Motor neuron (in vitro differentiated cells): ENCODE measurements at regions not wholly inside any gene's neighbourhood (a gene's known extent, or its start where the extent isn't known, plus 50 kb on each side); places are given as distances from the start of the nearest gene placed in this dataset.
"Not testable (repeated sequence)": the region's sequence is repeated elsewhere in the genome, so short reads cannot be mapped to it uniquely, and the experiment has no call there.

Experiments used
- ATAC-seq, 8 experiments: fragments of 200-7000 bp; cut with Tn5 transposase; replicated peaks in 6 of 8; 2 replicates each; pipeline ENCODE4 v1.8.0; 2021; ENCODE audit warnings: mild to moderate bottlenecking in 8 of 8, moderate library complexity in 8 of 8
- H3K27ac ChIP-seq, 2 donors: fragments of 250-450 bp; sonication (Bioruptor Pico); 2 replicates each; pipeline ENCODE4 v1.9.0; 2021; ENCODE audit warnings: antibody characterized with exemption in 2 of 2, mild to moderate bottlenecking in 2 of 2, moderate library complexity in 1 of 2
- H3K4me1 ChIP-seq, 2 donors: fragments of 250-450 bp; sonication (Bioruptor Pico); replicated peaks in 1 of 2; 2 replicates each; pipeline ENCODE4 v1.6.1; 2021; ENCODE audit warnings: antibody characterized with exemption in 2 of 2, mild to moderate bottlenecking in 2 of 2, moderate library complexity in 1 of 2
- H3K4me3 ChIP-seq, 5 donors: fragments of 250-450 bp; sonication (Bioruptor Pico); 2 replicates each; pipeline ENCODE4 v1.9.0; 2021; ENCODE audit warnings: antibody characterized with exemption in 5 of 5, mild to moderate bottlenecking in 5 of 5, moderate library complexity in 4 of 5
- WGBS, 10 experiments: fragments of 450-650 bp; shearing (Covaris generic); methylation state at CpG; one replicate each; pipeline ENCODE4 v1.0.0; 2022; 5-methylcytosine and 5-hydroxymethylcytosine counted together
- in situ Hi-C, 9 experiments: fragments of 400-800 bp; cut with MboI; loops; one replicate each; pipeline ENCODE4 v1.15.0; 2021; ENCODE audit warnings: low sequenced_read_pairs in 9 of 9, low pct_unique_long_range_greater_than_20kb in 2 of 9; ENCODE audit not compliant: unreplicated experiment in 9 of 9

- no peak overlapping the region for H3K4me3 ChIP-seq
- no peaks in the 10 kb centered on the region for H3K4me1 ChIP-seq
- H3K27ac ChIP-seq = no peak overlapping the region
- no peak for ATAC-seq
- in situ Hi-C loops = no loop called here
- WGBS, 10 experiments = 83 to 100% (median 100%) methylated on average over 1 to 2 of the region's 2 CpGs; no CpG with 5 or more reads in 1 of the 10 experiments
These were observed 122.1 kb downstream of the CD164 start for GRCh38 chr6:109260126-109260525.

GRCh38 chr6:109258129-109258528, 124.1 kb downstream of the CD164 start:
- no peaks in the 10 kb centered on the region for H3K4me1 ChIP-seq
- in situ Hi-C loops = no loop called here
- H3K4me3 ChIP-seq = no peak overlapping the region
- ATAC-seq = no peak
- 34 to 100% (median 80%) methylated on average over 1 to 2 of the region's 2 CpGs; no CpG with 5 or more reads in 1 of the 10 experiments for WGBS, 10 experiments
- H3K27ac ChIP-seq = no peak overlapping the region

- 60 to 100% (median 100%) methylated on average over 1 to 2 of the region's 2 CpGs; no CpG with 5 or more reads in 4 of the 10 experiments for WGBS, 10 experiments
- no peak overlapping the region for H3K27ac ChIP-seq
- no peak overlapping the region for H3K4me3 ChIP-seq
- in situ Hi-C loops = no loop called here
- no peaks in the 10 kb centered on the region for H3K4me1 ChIP-seq
- ATAC-seq = no peak
These were observed 124.8 kb downstream of the CD164 start for GRCh38 chr6:109257494-109257893.

GRCh38 chr6:109255946-109256640, 126.2 kb downstream of the CD164 start:
- WGBS, 10 experiments = 29 to 100% (median 83%) methylated on average over 1 to 4 of the region's 4 CpGs
- Histone ChIP-seq H3K27ac (no peak overlapping the region), H3K4me1 (peaks cover under 1 to 8% of the 10 kb centered on the region in 2 donors), H3K4me3 (no peak overlapping the region)
- ATAC-seq = peak in 1 of 8 experiments; percentile 78
- in situ Hi-C loops = no loop called here

GRCh38 chr6:109255087-109255486, 127.2 kb downstream of the CD164 start:
- in situ Hi-C loops = no loop called here
- Histone ChIP-seq H3K4me3 (no peak overlapping the region), H3K4me1 (peaks cover 3 to 8% of the 10 kb centered on the region in 2 donors), H3K27ac (no peak overlapping the region)
- 78 to 100% (median 92%) methylated on average over 2 to 5 of the region's 5 CpGs; no CpG with 5 or more reads in 2 of the 10 experiments for WGBS, 10 experiments
- ATAC-seq = no peak

GRCh38 chr6:109253366-109253765, 128.9 kb downstream of the CD164 start:
- in situ Hi-C loops = no loop called here

GRCh38 chr6:109252261-109253041, 129.8 kb downstream of the CD164 start:
- no peak overlapping the region for H3K4me3 ChIP-seq
- no peak overlapping the region for H3K27ac ChIP-seq
- peaks cover 3 to 8% of the 10 kb centered on the region in 2 donors for H3K4me1 ChIP-seq
- in situ Hi-C loops = no loop called here
- no peak for ATAC-seq
- WGBS, 10 experiments = 14 to 89% (median 70%) methylated on average over 1 to 3 of the region's 3 CpGs; no CpG with 5 or more reads in 1 of the 10 experiments

More at GRCh38 chr6:109253366-109253765, 128.9 kb downstream of the CD164 start:
- Histone ChIP-seq H3K27ac (no peak overlapping the region), H3K4me1 (peaks cover 3 to 8% of the 10 kb centered on the region in 2 donors), H3K4me3 (no peak overlapping the region)
- ATAC-seq = peak in 2 of 8 experiments; percentile 42 to 70

- no peak overlapping the region for H3K4me3 ChIP-seq
- no peak overlapping the region for H3K27ac ChIP-seq
- ATAC-seq = no peak
- H3K4me1 ChIP-seq = peaks cover 3 to 8% of the 10 kb centered on the region in 2 donors
- in situ Hi-C loops = no loop called here
These were observed 130.4 kb downstream of the CD164 start for GRCh38 chr6:109251839-109252238.

- H3K4me1 ChIP-seq, ATAC-seq, in situ Hi-C loops: not testable (repeated sequence)
- H3K4me3 ChIP-seq = peak overlapping the region in 4 of 5 donors; percentile 14 to 47 (median 34)
- no CpG with 5 or more reads among the region's 32 CpGs for WGBS, 10 experiments
- H3K27ac ChIP-seq = peak overlapping the region in 1 of 2 donors; percentile 79
These were observed 131.6 kb downstream of the CD164 start for GRCh38 chr6:109250544-109251156.

GRCh38 chr6:109243863-109244825, 138.1 kb downstream of the CD164 start:
- Histone ChIP-seq H3K4me3 (no peak overlapping the region), H3K27ac (no peak overlapping the region), H3K4me1 (peaks cover 0 to 14% of the 10 kb centered on the region in 2 donors)
- 75 to 100% (median 83%) methylated on average over 1 to 7 of the region's 7 CpGs; no CpG with 5 or more reads in 1 of the 10 experiments for WGBS, 10 experiments
- in situ Hi-C loops = no loop called here
- no peak for ATAC-seq

- no peak for ATAC-seq
- no peak overlapping the region for H3K4me3 ChIP-seq
- H3K4me1 ChIP-seq = peaks cover 0 to 15% of the 10 kb centered on the region in 2 donors
- WGBS, 10 experiments = 22 to 100% (median 73%) methylated on average over 1 to 3 of the region's 3 CpGs
- in situ Hi-C loops = no loop called here
- H3K27ac ChIP-seq = no peak overlapping the region
These were observed 139.3 kb downstream of the CD164 start for GRCh38 chr6:109242925-109243324.

GRCh38 chr6:109242029-109242428, 140.2 kb downstream of the CD164 start:
- Histone ChIP-seq H3K27ac (no peak overlapping the region), H3K4me1 (peaks cover 0 to 15% of the 10 kb centered on the region in 2 donors), H3K4me3 (no peak overlapping the region)
- no peak for ATAC-seq
- in situ Hi-C loops = no loop called here
- WGBS, 10 experiments = 20 to 100% (median 71%) methylated on average over 1 to 2 of the region's 2 CpGs; no CpG with 5 or more reads in 3 of the 10 experiments
